C4-2B (cell line): ENCODE measurements at regions not wholly inside any gene's neighbourhood (a gene's known extent, or its start where the extent isn't known, plus 50 kb on each side); places are given as distances from the start of the nearest gene placed in this dataset.
"Not testable (repeated sequence)": the region's sequence is repeated elsewhere in the genome, so short reads cannot be mapped to it uniquely, and the experiment has no call there.

Experiments used
- H3K27ac ChIP-seq: fragments of 450-650 bp; 2 replicates; pipeline ENCODE4 v1.5.1; 2017
- ZFX ChIP-seq: fragments of 450-650 bp; IDR thresholded peaks from 2 replicates; pipeline ENCODE4 v1.6.1; 2017
- TF ChIP-seq, protein P1 (sequence below): fragments of 450-650 bp; conservative IDR thresholded peaks from 2 replicates; pipeline ENCODE4 v1.5.1; 2017; ENCODE audit warnings: mild to moderate bottlenecking

DNA sequence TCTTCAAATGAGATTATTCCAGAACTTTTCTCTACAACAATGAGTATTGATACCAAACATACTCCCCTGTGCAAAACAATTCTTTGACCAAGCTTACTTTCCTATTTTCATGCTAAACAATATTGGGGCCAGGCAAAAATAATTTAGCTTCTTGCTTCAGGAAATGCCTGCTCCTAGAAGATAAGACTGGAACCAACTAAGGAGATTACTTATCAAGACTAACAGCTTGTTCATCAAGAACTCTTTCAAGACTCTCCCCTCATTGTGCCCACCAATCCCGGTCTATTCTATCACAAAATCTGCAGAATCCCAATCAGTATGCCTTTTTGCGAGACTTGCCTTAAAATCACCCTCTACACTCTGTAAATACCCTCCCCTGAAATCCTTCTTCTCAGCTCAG, 536.6 kb downstream of the RWDD3 start:
- no peak overlapping the region for H3K27ac ChIP-seq
- TF ChIP-seq, protein P1, sequence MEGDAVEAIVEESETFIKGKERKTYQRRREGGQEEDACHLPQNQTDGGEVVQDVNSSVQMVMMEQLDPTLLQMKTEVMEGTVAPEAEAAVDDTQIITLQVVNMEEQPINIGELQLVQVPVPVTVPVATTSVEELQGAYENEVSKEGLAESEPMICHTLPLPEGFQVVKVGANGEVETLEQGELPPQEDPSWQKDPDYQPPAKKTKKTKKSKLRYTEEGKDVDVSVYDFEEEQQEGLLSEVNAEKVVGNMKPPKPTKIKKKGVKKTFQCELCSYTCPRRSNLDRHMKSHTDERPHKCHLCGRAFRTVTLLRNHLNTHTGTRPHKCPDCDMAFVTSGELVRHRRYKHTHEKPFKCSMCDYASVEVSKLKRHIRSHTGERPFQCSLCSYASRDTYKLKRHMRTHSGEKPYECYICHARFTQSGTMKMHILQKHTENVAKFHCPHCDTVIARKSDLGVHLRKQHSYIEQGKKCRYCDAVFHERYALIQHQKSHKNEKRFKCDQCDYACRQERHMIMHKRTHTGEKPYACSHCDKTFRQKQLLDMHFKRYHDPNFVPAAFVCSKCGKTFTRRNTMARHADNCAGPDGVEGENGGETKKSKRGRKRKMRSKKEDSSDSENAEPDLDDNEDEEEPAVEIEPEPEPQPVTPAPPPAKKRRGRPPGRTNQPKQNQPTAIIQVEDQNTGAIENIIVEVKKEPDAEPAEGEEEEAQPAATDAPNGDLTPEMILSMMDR = no peak
- TF ChIP-seq ZFX = no peak

GRCh38 chr1:95778217-95778616, 544.2 kb downstream of the RWDD3 start:
- H3K27ac ChIP-seq = no peak overlapping the region
- TF ChIP-seq ZFX = no peak
- TF ChIP-seq, protein P1 = no peak

- TF ChIP-seq ZFX = no peak
- TF ChIP-seq, protein P1 = no peak
- no peak overlapping the region for H3K27ac ChIP-seq
Observed at GRCh38 chr1:95780836-95781235, 546.8 kb downstream of the RWDD3 start.

- TF ChIP-seq, protein P1 = no peak
- no peak for TF ChIP-seq ZFX
Observed at GRCh38 chr1:95790136-95790535, 556.1 kb downstream of the RWDD3 start.

DNA sequence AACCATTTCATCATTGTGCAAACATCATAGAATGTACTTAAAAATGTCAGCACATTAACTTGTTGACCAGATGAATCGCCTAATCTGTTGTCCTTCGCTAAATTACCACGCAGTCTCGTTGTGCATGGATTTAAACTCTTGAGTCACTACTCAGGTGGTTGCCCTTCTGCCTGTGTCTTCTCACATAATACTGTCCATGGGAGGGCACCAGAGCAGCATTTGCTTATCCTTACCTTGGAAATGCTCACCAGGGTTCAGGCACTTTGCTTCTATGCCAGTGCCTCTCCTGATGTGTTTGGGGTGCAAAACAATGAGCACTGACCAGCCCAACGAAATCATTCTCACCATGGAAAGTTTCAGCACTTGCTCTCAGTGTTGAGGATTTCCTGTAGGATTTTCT, 559.9 kb downstream of the RWDD3 start:
- no peak for TF ChIP-seq ZFX
- TF ChIP-seq, protein P1 = peak; percentile 67
- H3K27ac ChIP-seq = no peak overlapping the region

More at GRCh38 chr1:95790136-95790535, 556.1 kb downstream of the RWDD3 start:
- H3K27ac ChIP-seq = no peak overlapping the region

GRCh38 chr1:95797761-95798160, 563.8 kb downstream of the RWDD3 start:
- not testable (repeated sequence) for H3K27ac ChIP-seq

DNA sequence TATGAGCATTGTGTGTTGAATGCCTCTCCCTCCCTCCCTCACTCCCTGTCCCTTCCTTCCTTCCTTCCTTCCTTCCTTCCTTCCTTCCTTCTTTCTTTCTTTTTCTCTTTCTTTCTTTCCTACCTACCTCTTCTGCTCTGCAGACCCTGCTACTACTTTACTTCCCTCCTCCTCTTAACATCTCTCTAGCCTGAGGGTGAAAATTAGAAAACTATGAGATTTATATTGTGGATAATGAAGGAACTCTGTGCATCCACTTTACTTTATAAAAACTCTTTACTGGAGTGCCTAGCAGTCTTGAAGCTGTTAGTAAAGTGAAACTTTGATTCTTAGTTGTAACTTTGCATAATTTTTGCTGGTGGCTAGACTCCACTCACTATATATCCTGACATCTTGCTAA, 572.2 kb downstream of the RWDD3 start:
- TF ChIP-seq ZFX = no peak
- TF ChIP-seq, protein P1 = no peak
- H3K27ac ChIP-seq = no peak overlapping the region

DNA sequence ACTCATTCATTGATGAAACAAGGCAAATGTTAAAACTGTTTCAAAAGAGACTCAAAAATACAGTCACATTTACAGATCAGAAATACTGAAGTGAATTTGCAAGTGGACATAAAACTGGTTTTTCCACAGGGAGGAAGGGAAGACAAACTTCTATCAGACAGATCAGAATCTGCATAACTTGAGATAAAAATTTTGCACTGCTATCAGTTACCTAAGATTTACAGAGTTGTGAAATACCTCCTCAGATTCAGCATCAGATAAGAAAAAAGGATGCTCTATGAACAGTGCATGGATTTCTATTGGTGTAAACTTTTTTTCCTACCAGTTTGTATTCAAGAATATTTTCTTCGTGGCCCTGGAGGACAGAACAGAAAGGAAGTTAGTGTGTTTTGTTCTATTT, 575.4 kb downstream of the RWDD3 start:
- no peak overlapping the region for H3K27ac ChIP-seq
- TF ChIP-seq, protein P1 = no peak
- TF ChIP-seq ZFX = no peak
